HCT116 (cell line): ENCODE measurements at regions not wholly inside any gene's neighbourhood (a gene's known extent, or its start where the extent isn't known, plus 50 kb on each side); places are given as distances from the start of the nearest gene placed in this dataset.

Experiments
- ATAC-seq: fragments of 200-7000 bp; cut with Tn5 transposase; 2 replicates; pipeline ENCODE4 v1.9.1; 2020; ENCODE audit warnings: mild to moderate bottlenecking, moderate library complexity
- BruUV-seq: library from RNA; stranded (reverse); fragments of 400-500 nt; replicated peaks from 2 replicates; lab custom pipeline; 2021; lab: Mats Ljungman, UMichigan
- CTCF ChIA-PET: fragments of 300-600 bp; sonication (Branson Sonifier 250); formaldehyde crosslinking; loops from one replicate; lab custom pipeline; 2021; ENCODE audit warnings: antibody characterized with exemption; lab: Charles Lee
- POLR2A ChIA-PET: fragments of 300-600, 350-600 bp; sonication (Branson Sonifier 250); formaldehyde crosslinking; loops from one replicate; lab custom pipeline; 2021; ENCODE audit warnings: antibody characterized with exemption; lab: Charles Lee
- RAD21 ChIA-PET, 2 experiments: fragments of 300-600 bp; sonication (Branson Sonifier 250); formaldehyde crosslinking; loops; one replicate each; lab custom pipeline; 2023; ENCODE audit warnings: low total read pairs in 2 of 2; ENCODE audit not compliant: uncharacterized antibody in 2 of 2, unreplicated experiment in 2 of 2, low non-redundant PET in 1 of 2; lab: Charles Lee
- DNase-seq: peaks from one replicate; pipeline ENCODE4 v3.0.0-alpha.2; 2010; ENCODE audit warnings: low read depth, low spot score
- H2AFZ ChIP-seq: fragments of 200-600 bp; shearing (Covaris generic), sonication (generic); 2 replicates; pipeline ENCODE4 v1.6.1; 2017; ENCODE audit warnings: low read depth, mixed run types, mixed read lengths, antibody characterized with exemption, low read length; ENCODE audit not compliant: poor library complexity, severe bottlenecking
- H3K27ac ChIP-seq: 2 replicates; pipeline ENCODE4 v1.5.1; 2012; ENCODE audit warnings: low read depth, low read length
- H3K27me3 ChIP-seq: fragments of 200-600 bp; sonication (generic); 2 replicates; pipeline ENCODE4 v1.6.1; 2016; ENCODE audit warnings: mixed run types, low read length, mixed read lengths; ENCODE audit not compliant: insufficient read depth
- H3K36me3 ChIP-seq, 2 experiments: fragments of 200-500 bp in 1 of 2; fragments of 200-600 bp in 1 of 2; sonication (Bioruptor generic) in 1 of 2; sonication (generic) in 1 of 2; 2 replicates each; pipeline versions ENCODE4 v1.5.1 to v1.6.1; 2014 to 2016; ENCODE audit warnings: low read length in 2 of 2, inconsistent platforms in 1 of 2, mixed read lengths in 1 of 2, mixed run types in 1 of 2; ENCODE audit not compliant: insufficient read depth in 2 of 2, control insufficient read depth in 1 of 2
- H3K4me1 ChIP-seq, 2 experiments: fragments of 200-600 bp in 1 of 2; sonication (generic) in 1 of 2; 2 replicates each; pipeline versions ENCODE4 v1.5.1 to v1.6.1; 2012 to 2017; ENCODE audit warnings: low read length in 2 of 2, inconsistent platforms in 1 of 2, mild to moderate bottlenecking in 1 of 2, mixed read lengths in 1 of 2, mixed run types in 1 of 2, moderate library complexity in 1 of 2; ENCODE audit not compliant: insufficient read depth in 2 of 2, control insufficient read depth in 1 of 2
- H3K4me2 ChIP-seq: fragments of 200-600 bp; sonication (generic); 2 replicates; pipeline ENCODE4 v1.6.1; 2017; ENCODE audit warnings: mixed run types, low read length, mixed read lengths
- H3K4me3 ChIP-seq, 2 experiments: fragments of 200-600 bp in 1 of 2; sonication (generic) in 1 of 2; replicated peaks in 1 of 2; 2 replicates each; pipeline ENCODE4 v1.5.1; 2011 to 2016; ENCODE audit warnings: low read length in 2 of 2, control low read depth in 1 of 2, low read depth in 1 of 2, mild to moderate bottlenecking in 1 of 2, mixed read lengths in 1 of 2, mixed run types in 1 of 2
- H3K79me2 ChIP-seq: fragments of 200-600 bp; sonication (generic); 2 replicates; pipeline ENCODE4 v1.6.1; 2017; ENCODE audit warnings: mild to moderate bottlenecking, mixed run types, low read length, moderate library complexity, mixed read lengths; ENCODE audit not compliant: insufficient read depth
- H3K9ac ChIP-seq: fragments of 200-600 bp; sonication (generic); 2 replicates; pipeline ENCODE4 v1.6.1; 2016; ENCODE audit warnings: low read length, mixed read lengths
- H3K9me2 ChIP-seq: fragments of 200-600 bp; sonication (generic), shearing (Covaris generic); 2 replicates; pipeline ENCODE4 v1.6.1; 2017; ENCODE audit warnings: mixed run types, mild to moderate bottlenecking, moderate library complexity; ENCODE audit not compliant: insufficient read depth
- H3K9me3 ChIP-seq, 2 experiments: fragments of 200-500 bp in 1 of 2; fragments of 200-600 bp in 1 of 2; sonication (Bioruptor generic) in 1 of 2; sonication (generic) in 1 of 2; 2 replicates each; pipeline ENCODE4 v1.6.1; 2014 to 2017; ENCODE audit warnings: low read length in 2 of 2, mixed read lengths in 2 of 2, inconsistent platforms in 1 of 2, low read depth in 1 of 2, mild to moderate bottlenecking in 1 of 2, mixed run types in 1 of 2, moderate library complexity in 1 of 2; ENCODE audit not compliant: control insufficient read depth in 1 of 2, insufficient read depth in 1 of 2
- H4K20me1 ChIP-seq: fragments of 200-600 bp; sonication (generic), shearing (Covaris generic); 2 replicates; pipeline ENCODE4 v1.6.1; 2017; ENCODE audit warnings: mixed run types, mild to moderate bottlenecking, moderate library complexity; ENCODE audit not compliant: insufficient read depth
- CBX3 ChIP-seq: IDR thresholded peaks from 2 replicates; pipeline ENCODE4 v1.6.1; 2012; ENCODE audit warnings: low read depth
- EGR1 ChIP-seq: IDR thresholded peaks from 2 replicates; pipeline ENCODE4 v1.6.1; 2012; ENCODE audit warnings: low read depth
- ELF1 ChIP-seq: IDR thresholded peaks from 2 replicates; pipeline ENCODE4 v1.6.1; 2012; ENCODE audit warnings: low read depth, borderline replicate concordance
- JUND ChIP-seq: IDR thresholded peaks from 2 replicates; pipeline ENCODE4 v1.6.1; 2012
- POLR2AphosphoS5 ChIP-seq: IDR thresholded peaks from 2 replicates; pipeline ENCODE4 v1.6.1; 2011; ENCODE audit warnings: mild to moderate bottlenecking, low read depth, low read length, moderate library complexity
- RAD21 ChIP-seq: IDR thresholded peaks from 2 replicates; pipeline ENCODE4 v1.6.1; 2012; ENCODE audit warnings: low read depth, mild to moderate bottlenecking
- SIN3A ChIP-seq: IDR thresholded peaks from 2 replicates; pipeline ENCODE4 v1.6.1; 2012; ENCODE audit warnings: low read depth
- SP1 ChIP-seq: IDR thresholded peaks from 2 replicates; pipeline ENCODE4 v1.6.1; 2012; ENCODE audit warnings: low read depth
- SRF ChIP-seq: IDR thresholded peaks from 2 replicates; pipeline ENCODE4 v1.6.1; 2012; ENCODE audit warnings: low read depth
- ZNF274 ChIP-seq: fragments of 200-500 bp; sonication (Bioruptor generic); IDR thresholded peaks from 2 replicates; pipeline ENCODE4 v1.6.1; 2014; ENCODE audit warnings: mild to moderate bottlenecking, low read depth, low read length, inconsistent platforms
- intact Hi-C: fragments of 100-400 bp; cut with micrococcal nuclease; formaldehyde crosslinking; loops from 2 replicates; pipeline ENCODE4 v1.10.0; 2022
- TF ChIP-seq, protein P1 (sequence below): IDR thresholded peaks from 2 replicates; pipeline ENCODE4 v1.6.1; 2011; ENCODE audit warnings: mild to moderate bottlenecking, low read length, moderate library complexity; ENCODE audit not compliant: insufficient replicate concordance; ENCODE audit errors: extremely low read depth
- TF ChIP-seq, protein P2 (sequence below): IDR thresholded peaks from 2 replicates; pipeline ENCODE4 v1.6.1; 2012; ENCODE audit warnings: low read depth
- TF ChIP-seq, protein P3 (sequence below), 3 experiments: fragments of 200-600 bp in 1 of 3; sonication (generic) in 1 of 3; IDR thresholded peaks in 2 of 3; conservative IDR thresholded peaks in 1 of 3; 2 replicates each; pipeline ENCODE4 v1.5.1; 2012 to 2017; ENCODE audit warnings: low read depth in 2 of 3, low read length in 2 of 3, antibody characterized with exemption in 1 of 3, borderline replicate concordance in 1 of 3, control low read depth in 1 of 3, mild to moderate bottlenecking in 1 of 3, mixed read lengths in 1 of 3, mixed run types in 1 of 3, moderate library complexity in 1 of 3; ENCODE audit not compliant: insufficient read depth in 1 of 3

GRCh38 chr18:61133783-61134182 is 199.4 kb upstream of the CDH20 start:
- POLR2A ChIA-PET: no interaction called here
- no peaks in the 10 kb centered on the region for H3K9me2 ChIP-seq
- no peak overlapping the region for H3K27ac ChIP-seq
- no peak overlapping the region for H2AFZ ChIP-seq
- H3K79me2 ChIP-seq: no peaks in the 10 kb centered on the region
- intact Hi-C loops: no loop called here
- ATAC-seq (no peak), DNase-seq (no peak)
- H4K20me1 ChIP-seq: no peaks in the 10 kb centered on the region
- TF ChIP-seq, protein P1, sequence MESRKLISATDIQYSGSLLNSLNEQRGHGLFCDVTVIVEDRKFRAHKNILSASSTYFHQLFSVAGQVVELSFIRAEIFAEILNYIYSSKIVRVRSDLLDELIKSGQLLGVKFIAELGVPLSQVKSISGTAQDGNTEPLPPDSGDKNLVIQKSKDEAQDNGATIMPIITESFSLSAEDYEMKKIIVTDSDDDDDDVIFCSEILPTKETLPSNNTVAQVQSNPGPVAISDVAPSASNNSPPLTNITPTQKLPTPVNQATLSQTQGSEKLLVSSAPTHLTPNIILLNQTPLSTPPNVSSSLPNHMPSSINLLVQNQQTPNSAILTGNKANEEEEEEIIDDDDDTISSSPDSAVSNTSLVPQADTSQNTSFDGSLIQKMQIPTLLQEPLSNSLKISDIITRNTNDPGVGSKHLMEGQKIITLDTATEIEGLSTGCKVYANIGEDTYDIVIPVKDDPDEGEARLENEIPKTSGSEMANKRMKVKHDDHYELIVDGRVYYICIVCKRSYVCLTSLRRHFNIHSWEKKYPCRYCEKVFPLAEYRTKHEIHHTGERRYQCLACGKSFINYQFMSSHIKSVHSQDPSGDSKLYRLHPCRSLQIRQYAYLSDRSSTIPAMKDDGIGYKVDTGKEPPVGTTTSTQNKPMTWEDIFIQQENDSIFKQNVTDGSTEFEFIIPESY: no peak
- TF ChIP-seq ZNF274 (no peak), CBX3 (no peak), ELF1 (no peak), EGR1 (no peak), SIN3A (no peak), POLR2AphosphoS5 (no peak), SRF (no peak), JUND (no peak), SP1 (no peak), RAD21 (no peak)
- TF ChIP-seq, protein P2, sequence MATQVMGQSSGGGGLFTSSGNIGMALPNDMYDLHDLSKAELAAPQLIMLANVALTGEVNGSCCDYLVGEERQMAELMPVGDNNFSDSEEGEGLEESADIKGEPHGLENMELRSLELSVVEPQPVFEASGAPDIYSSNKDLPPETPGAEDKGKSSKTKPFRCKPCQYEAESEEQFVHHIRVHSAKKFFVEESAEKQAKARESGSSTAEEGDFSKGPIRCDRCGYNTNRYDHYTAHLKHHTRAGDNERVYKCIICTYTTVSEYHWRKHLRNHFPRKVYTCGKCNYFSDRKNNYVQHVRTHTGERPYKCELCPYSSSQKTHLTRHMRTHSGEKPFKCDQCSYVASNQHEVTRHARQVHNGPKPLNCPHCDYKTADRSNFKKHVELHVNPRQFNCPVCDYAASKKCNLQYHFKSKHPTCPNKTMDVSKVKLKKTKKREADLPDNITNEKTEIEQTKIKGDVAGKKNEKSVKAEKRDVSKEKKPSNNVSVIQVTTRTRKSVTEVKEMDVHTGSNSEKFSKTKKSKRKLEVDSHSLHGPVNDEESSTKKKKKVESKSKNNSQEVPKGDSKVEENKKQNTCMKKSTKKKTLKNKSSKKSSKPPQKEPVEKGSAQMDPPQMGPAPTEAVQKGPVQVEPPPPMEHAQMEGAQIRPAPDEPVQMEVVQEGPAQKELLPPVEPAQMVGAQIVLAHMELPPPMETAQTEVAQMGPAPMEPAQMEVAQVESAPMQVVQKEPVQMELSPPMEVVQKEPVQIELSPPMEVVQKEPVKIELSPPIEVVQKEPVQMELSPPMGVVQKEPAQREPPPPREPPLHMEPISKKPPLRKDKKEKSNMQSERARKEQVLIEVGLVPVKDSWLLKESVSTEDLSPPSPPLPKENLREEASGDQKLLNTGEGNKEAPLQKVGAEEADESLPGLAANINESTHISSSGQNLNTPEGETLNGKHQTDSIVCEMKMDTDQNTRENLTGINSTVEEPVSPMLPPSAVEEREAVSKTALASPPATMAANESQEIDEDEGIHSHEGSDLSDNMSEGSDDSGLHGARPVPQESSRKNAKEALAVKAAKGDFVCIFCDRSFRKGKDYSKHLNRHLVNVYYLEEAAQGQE: no peak
- TF ChIP-seq, protein P3, sequence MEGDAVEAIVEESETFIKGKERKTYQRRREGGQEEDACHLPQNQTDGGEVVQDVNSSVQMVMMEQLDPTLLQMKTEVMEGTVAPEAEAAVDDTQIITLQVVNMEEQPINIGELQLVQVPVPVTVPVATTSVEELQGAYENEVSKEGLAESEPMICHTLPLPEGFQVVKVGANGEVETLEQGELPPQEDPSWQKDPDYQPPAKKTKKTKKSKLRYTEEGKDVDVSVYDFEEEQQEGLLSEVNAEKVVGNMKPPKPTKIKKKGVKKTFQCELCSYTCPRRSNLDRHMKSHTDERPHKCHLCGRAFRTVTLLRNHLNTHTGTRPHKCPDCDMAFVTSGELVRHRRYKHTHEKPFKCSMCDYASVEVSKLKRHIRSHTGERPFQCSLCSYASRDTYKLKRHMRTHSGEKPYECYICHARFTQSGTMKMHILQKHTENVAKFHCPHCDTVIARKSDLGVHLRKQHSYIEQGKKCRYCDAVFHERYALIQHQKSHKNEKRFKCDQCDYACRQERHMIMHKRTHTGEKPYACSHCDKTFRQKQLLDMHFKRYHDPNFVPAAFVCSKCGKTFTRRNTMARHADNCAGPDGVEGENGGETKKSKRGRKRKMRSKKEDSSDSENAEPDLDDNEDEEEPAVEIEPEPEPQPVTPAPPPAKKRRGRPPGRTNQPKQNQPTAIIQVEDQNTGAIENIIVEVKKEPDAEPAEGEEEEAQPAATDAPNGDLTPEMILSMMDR (IDR thresholded peaks at IDR 0.05 in 2 of 3, conservative IDR thresholded peaks at IDR 0.05 in 1 of 3; ENCODE audit: borderline replicate concordance in 1 of 3, insufficient read depth in 1 of 3, low read depth in 2 of 3, low read length in 2 of 3): no peak
- RAD21 ChIA-PET: no interaction called here
- no peaks in the 10 kb centered on the region for H3K9me3 ChIP-seq
- no peak overlapping the region for H3K4me3 ChIP-seq
- CTCF ChIA-PET: no interaction called here
- BruUV-seq: no TSS peak
- H3K9ac ChIP-seq: no peak overlapping the region
- no peaks in the 10 kb centered on the region for H3K4me1 ChIP-seq
- H3K36me3 ChIP-seq: no peaks in the 10 kb centered on the region
- peaks cover 5% of the 10 kb centered on the region; the same call in 1 of the 2 replicates for H3K27me3 ChIP-seq
- no peak overlapping the region for H3K4me2 ChIP-seq
